ENCODE measurements at regions not wholly inside any gene's neighbourhood (a gene's known extent, or its start where the extent isn't known, plus 50 kb on each side); places are given as distances from the start of the nearest gene placed in this dataset.

DNA sequence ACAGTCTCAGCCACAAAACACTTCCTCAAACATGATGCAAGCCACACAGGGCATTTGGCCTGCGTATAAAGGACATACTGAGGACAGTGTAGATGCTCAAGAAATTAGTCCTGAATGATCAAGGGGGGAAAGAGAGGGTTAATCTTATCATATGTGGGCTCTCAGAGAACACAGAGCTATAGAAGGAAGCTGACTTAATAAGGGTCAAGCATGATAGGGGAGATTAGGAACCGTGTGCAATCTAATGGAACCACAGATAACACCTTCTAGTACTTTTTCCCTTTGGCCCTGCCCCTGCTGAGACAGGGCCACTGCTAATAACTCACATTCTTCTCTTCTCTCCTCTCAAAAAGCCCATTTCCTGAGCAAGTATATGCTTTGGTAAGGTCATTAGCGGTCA is 114.1 kb upstream of the ADAMTS9 start:
- no peaks in the 10 kb centered on the region for H3K36me3 ChIP-seq
- no peak for DNase-seq (ENCODE audit: low read depth in 1 of 2, low spot score in 1 of 2)
- H3K4me3 ChIP-seq = no peak overlapping the region
- no peak overlapping the region for H3K27ac ChIP-seq
- TF ChIP-seq, protein P1, sequence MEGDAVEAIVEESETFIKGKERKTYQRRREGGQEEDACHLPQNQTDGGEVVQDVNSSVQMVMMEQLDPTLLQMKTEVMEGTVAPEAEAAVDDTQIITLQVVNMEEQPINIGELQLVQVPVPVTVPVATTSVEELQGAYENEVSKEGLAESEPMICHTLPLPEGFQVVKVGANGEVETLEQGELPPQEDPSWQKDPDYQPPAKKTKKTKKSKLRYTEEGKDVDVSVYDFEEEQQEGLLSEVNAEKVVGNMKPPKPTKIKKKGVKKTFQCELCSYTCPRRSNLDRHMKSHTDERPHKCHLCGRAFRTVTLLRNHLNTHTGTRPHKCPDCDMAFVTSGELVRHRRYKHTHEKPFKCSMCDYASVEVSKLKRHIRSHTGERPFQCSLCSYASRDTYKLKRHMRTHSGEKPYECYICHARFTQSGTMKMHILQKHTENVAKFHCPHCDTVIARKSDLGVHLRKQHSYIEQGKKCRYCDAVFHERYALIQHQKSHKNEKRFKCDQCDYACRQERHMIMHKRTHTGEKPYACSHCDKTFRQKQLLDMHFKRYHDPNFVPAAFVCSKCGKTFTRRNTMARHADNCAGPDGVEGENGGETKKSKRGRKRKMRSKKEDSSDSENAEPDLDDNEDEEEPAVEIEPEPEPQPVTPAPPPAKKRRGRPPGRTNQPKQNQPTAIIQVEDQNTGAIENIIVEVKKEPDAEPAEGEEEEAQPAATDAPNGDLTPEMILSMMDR (IDR thresholded peaks at IDR 0.05; ENCODE audit: low read depth, low read length) = no peak
- no peaks in the 10 kb centered on the region for H3K9me3 ChIP-seq (ENCODE audit: low read depth)
- H3K4me1 ChIP-seq (ENCODE audit: low read depth) = peaks cover 24% of the 10 kb centered on the region
- H3K27me3 ChIP-seq = no peaks in the 10 kb centered on the region

DNA sequence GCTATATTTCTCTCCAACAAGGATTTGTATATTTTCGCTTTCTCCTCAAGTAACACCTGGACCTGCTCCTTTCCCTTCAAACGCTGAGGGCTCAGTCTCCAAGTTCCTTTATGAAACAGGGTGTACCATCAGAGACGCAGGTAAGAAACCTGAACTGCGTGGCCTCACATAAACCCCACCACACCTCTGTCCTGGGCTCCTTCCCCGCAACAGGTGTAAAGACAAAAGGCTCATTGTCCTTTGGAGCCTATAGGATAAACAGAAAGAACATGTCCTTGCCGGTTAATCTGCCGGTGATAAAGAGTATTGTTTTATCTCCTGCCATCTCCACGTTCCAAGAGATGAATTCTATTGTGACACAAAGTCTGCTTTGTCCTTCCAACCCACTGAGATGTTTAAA is 111.8 kb upstream of the ADAMTS9 start:
- Histone ChIP-seq H3K4me1 (ENCODE audit: low read depth) (peaks cover 18% of the 10 kb centered on the region), H3K9me3 (ENCODE audit: low read depth) (no peaks in the 10 kb centered on the region), H3K36me3 (no peaks in the 10 kb centered on the region), H3K4me3 (no peak overlapping the region), H3K27me3 (no peaks in the 10 kb centered on the region), H3K27ac (no peak overlapping the region)
- DNase-seq (ENCODE audit: low read depth in 1 of 2, low spot score in 1 of 2) = no peak
- TF ChIP-seq, protein P1 (IDR thresholded peaks at IDR 0.05; ENCODE audit: low read depth, low read length) = no peak

DNA sequence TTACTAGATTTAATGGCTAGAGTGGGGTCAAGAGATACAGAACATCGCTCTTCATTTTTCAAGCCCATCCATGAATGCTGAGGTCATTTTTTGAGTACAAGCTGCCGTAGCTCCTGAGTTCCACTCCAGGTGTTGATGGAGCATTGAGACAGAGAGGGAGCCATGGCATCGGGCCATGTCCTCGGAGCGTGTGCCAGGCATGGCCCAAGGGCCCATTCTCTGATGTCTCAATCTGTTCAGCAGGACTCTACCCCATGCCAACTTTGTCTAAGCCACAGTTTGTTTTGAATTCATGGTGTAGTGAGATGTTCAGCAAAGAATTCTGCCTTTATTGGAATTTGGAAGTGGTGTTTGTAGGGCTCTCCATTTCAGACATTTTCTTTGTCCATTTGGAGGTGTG is 110.5 kb upstream of the ADAMTS9 start:
- no peak overlapping the region for H3K27ac ChIP-seq
- no peak overlapping the region for H3K4me3 ChIP-seq
- no peak for DNase-seq (ENCODE audit: low read depth in 1 of 2, low spot score in 1 of 2)
- TF ChIP-seq, protein P1 (IDR thresholded peaks at IDR 0.05; ENCODE audit: low read depth, low read length) = no peak
- H3K27me3 ChIP-seq = no peaks in the 10 kb centered on the region
- H3K4me1 ChIP-seq (ENCODE audit: low read depth) = peaks cover 12% of the 10 kb centered on the region
- no peaks in the 10 kb centered on the region for H3K9me3 ChIP-seq (ENCODE audit: low read depth)
- no peaks in the 10 kb centered on the region for H3K36me3 ChIP-seq

DNA sequence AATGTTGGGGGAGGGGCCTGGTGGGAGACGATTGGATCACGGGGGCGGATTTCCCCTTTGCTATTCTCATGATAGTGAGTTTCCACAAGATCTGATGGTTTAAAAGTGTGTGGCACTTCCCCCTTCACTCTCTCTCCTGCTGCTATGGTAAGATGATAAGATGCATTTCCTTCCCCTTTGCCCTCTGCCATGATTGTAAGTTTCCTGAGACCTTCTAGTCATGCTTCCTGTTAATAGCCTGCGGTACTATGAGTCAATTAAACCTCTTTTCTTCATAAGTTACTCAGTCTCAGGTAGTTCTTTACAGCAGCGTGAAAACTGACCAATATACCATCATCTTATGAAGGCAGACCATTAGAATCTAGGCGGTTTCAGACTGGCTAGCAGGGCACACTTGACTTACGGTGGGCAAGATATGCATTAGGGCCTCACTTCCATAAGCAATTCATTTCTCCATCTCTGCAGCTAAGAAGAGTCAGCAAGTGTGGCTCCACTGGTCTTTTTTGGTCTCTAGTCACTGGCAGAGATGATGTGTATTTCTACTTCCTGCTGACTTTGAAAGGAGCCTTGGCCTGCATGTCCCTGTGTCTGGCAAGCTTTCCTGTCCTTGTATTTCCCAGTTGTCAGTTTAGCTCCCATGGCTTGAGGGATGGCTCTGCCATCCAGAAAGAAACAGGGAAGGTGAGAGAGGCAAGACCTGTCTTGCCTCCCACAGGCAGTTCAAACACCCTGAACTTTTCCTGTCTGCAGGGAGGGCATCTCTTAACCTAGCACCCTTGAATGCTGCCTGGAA is 109.0 kb upstream of the ADAMTS9 start:
- Histone ChIP-seq H3K4me1 (ENCODE audit: low read depth) (peaks cover 22% of the 10 kb centered on the region), H3K36me3 (no peaks in the 10 kb centered on the region), H3K27ac (peak overlapping the region; percentile 1), H3K27me3 (no peaks in the 10 kb centered on the region), H3K9me3 (ENCODE audit: low read depth) (no peaks in the 10 kb centered on the region), H3K4me3 (no peak overlapping the region)
- DNase-seq (ENCODE audit: low read depth in 1 of 2, low spot score in 1 of 2) = peak in 1 of 2 donors; percentile 23
- TF ChIP-seq, protein P1 (IDR thresholded peaks at IDR 0.05; ENCODE audit: low read depth, low read length) = no peak

DNA sequence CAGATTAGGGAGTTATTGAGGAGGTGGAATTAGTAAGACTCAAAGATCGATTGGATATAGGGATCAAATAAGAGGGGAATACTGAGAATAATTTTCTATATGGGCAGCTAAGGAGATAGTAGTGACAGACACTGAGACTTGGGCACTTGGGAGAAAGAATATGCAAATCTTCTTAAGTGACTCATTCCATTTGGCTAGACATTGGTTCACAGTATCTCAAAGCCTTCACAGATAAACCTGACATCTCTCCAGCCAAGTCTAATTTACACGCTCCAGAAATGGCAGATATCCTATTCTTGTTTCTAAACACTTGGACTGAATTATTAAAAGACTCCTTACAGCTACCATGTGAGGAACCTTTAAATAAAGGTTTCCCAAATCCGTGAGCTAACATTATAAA is 104.6 kb upstream of the ADAMTS9 start:
- peak in 1 of 2 donors; percentile 58 for DNase-seq (ENCODE audit: low read depth in 1 of 2, low spot score in 1 of 2)
- Histone ChIP-seq H3K4me3 (no peak overlapping the region), H3K27me3 (no peaks in the 10 kb centered on the region), H3K9me3 (ENCODE audit: low read depth) (no peaks in the 10 kb centered on the region), H3K4me1 (ENCODE audit: low read depth) (peaks cover 21% of the 10 kb centered on the region), H3K36me3 (no peaks in the 10 kb centered on the region), H3K27ac (peak overlapping the region; percentile 8)
- TF ChIP-seq, protein P1 (IDR thresholded peaks at IDR 0.05; ENCODE audit: low read depth, low read length) = no peak
